ENCODE measurements at regions not wholly inside any gene's neighbourhood (a gene's known extent, or its start where the extent isn't known, plus 50 kb on each side); places are given as distances from the start of the nearest gene placed in this dataset.

GRCh38 chr7:136667584-136667983 is 200.9 kb upstream of the CHRM2 start:
- FAIRE-seq = no peak
- no peak overlapping the region for H3K27ac Mint-ChIP-seq (ENCODE audit: unreplicated experiment)

GRCh38 chr7:136665878-136666509 is 202.5 kb upstream of the CHRM2 start:
- Mint-ChIP-seq H3K9me3 (ENCODE audit: unreplicated experiment) (no peaks in the 10 kb centered on the region), H3K27ac (ENCODE audit: unreplicated experiment) (no peak overlapping the region), H3K4me1 (ENCODE audit: low read depth, unreplicated experiment) (no peaks in the 10 kb centered on the region), H3K4me3 (ENCODE audit: unreplicated experiment) (no peak overlapping the region), H3K27me3 (ENCODE audit: low read depth, unreplicated experiment) (no peaks in the 10 kb centered on the region), H3K36me3 (ENCODE audit: low read depth, unreplicated experiment) (no peaks in the 10 kb centered on the region)
- no peak overlapping the region for H3K9ac ChIP-seq (ENCODE audit: low read length)
- H3K36me3 ChIP-seq (ENCODE audit: insufficient read depth, low read length) = no peaks in the 10 kb centered on the region
- no peaks in the 10 kb centered on the region for H3K4me1 ChIP-seq (ENCODE audit: insufficient read depth, low read length)
- DNase-seq (ENCODE audit: low read depth) = no peak
- H3K9me3 ChIP-seq (ENCODE audit: insufficient read depth, low read depth, low read length) = no peaks in the 10 kb centered on the region
- TF ChIP-seq EZH2 (IDR thresholded peaks at IDR 0.05; ENCODE audit: insufficient read depth, low read length) (no peak), CTCF (IDR thresholded peaks at IDR 0.05; ENCODE audit: insufficient read depth, low read depth, low read length) (no peak)
- H3K79me2 ChIP-seq (ENCODE audit: insufficient read depth, low read length) = no peaks in the 10 kb centered on the region
- FAIRE-seq = no peak
- no peak overlapping the region for H3K27ac ChIP-seq (ENCODE audit: low read depth, low read length)
- H2AFZ ChIP-seq (ENCODE audit: low read depth, low read length) = no peak overlapping the region
- H3K27me3 ChIP-seq (ENCODE audit: insufficient read depth, low read length) = no peaks in the 10 kb centered on the region
- H3K4me2 ChIP-seq (ENCODE audit: low read length) = no peak overlapping the region
- no peak overlapping the region for H3K4me3 ChIP-seq (ENCODE audit: insufficient read depth, low read depth, low read length)
- H4K20me1 ChIP-seq (ENCODE audit: insufficient read depth, low read length) = no peaks in the 10 kb centered on the region

More at GRCh38 chr7:136667584-136667983, 200.9 kb upstream of the CHRM2 start:
- Mint-ChIP-seq H3K27me3 (ENCODE audit: low read depth, unreplicated experiment) (no peaks in the 10 kb centered on the region), H3K36me3 (ENCODE audit: low read depth, unreplicated experiment) (no peaks in the 10 kb centered on the region), H3K4me3 (ENCODE audit: unreplicated experiment) (no peak overlapping the region), H3K4me1 (ENCODE audit: low read depth, unreplicated experiment) (no peaks in the 10 kb centered on the region), H3K9me3 (ENCODE audit: unreplicated experiment) (peaks cover 3% of the 10 kb centered on the region)
- DNase-seq (ENCODE audit: low read depth) = no peak
- H3K4me3 ChIP-seq (ENCODE audit: insufficient read depth, low read depth, low read length) = no peak overlapping the region
- no peak overlapping the region for H3K27ac ChIP-seq (ENCODE audit: low read depth, low read length)
- no peak overlapping the region for H2AFZ ChIP-seq (ENCODE audit: low read depth, low read length)
- no peak overlapping the region for H3K9ac ChIP-seq (ENCODE audit: low read length)
- H3K9me3 ChIP-seq (ENCODE audit: insufficient read depth, low read depth, low read length) = no peaks in the 10 kb centered on the region
- H4K20me1 ChIP-seq (ENCODE audit: insufficient read depth, low read length) = no peaks in the 10 kb centered on the region
- no peaks in the 10 kb centered on the region for H3K27me3 ChIP-seq (ENCODE audit: insufficient read depth, low read length)
- H3K36me3 ChIP-seq (ENCODE audit: insufficient read depth, low read length) = no peaks in the 10 kb centered on the region
- H3K4me2 ChIP-seq (ENCODE audit: low read length) = no peak overlapping the region
- TF ChIP-seq EZH2 (IDR thresholded peaks at IDR 0.05; ENCODE audit: insufficient read depth, low read length) (no peak), CTCF (IDR thresholded peaks at IDR 0.05; ENCODE audit: insufficient read depth, low read depth, low read length) (no peak)
- H3K79me2 ChIP-seq (ENCODE audit: insufficient read depth, low read length) = no peaks in the 10 kb centered on the region
- H3K4me1 ChIP-seq (ENCODE audit: insufficient read depth, low read length) = no peaks in the 10 kb centered on the region

GRCh38 chr7:136664537-136664936 is 203.9 kb upstream of the CHRM2 start:
- Histone ChIP-seq H3K4me3 (ENCODE audit: insufficient read depth, low read depth, low read length) (no peak overlapping the region), H3K27me3 (ENCODE audit: insufficient read depth, low read length) (no peaks in the 10 kb centered on the region), H3K36me3 (ENCODE audit: insufficient read depth, low read length) (no peaks in the 10 kb centered on the region), H2AFZ (ENCODE audit: low read depth, low read length) (no peak overlapping the region), H3K9me3 (ENCODE audit: insufficient read depth, low read depth, low read length) (no peaks in the 10 kb centered on the region), H3K27ac (ENCODE audit: low read depth, low read length) (no peak overlapping the region), H3K4me2 (ENCODE audit: low read length) (no peak overlapping the region), H3K9ac (ENCODE audit: low read length) (no peak overlapping the region), H3K4me1 (ENCODE audit: insufficient read depth, low read length) (no peaks in the 10 kb centered on the region), H4K20me1 (ENCODE audit: insufficient read depth, low read length) (no peaks in the 10 kb centered on the region), H3K79me2 (ENCODE audit: insufficient read depth, low read length) (no peaks in the 10 kb centered on the region)
- Mint-ChIP-seq H3K27ac (ENCODE audit: unreplicated experiment) (no peak overlapping the region), H3K36me3 (ENCODE audit: low read depth, unreplicated experiment) (no peaks in the 10 kb centered on the region), H3K9me3 (ENCODE audit: unreplicated experiment) (no peaks in the 10 kb centered on the region), H3K27me3 (ENCODE audit: low read depth, unreplicated experiment) (no peaks in the 10 kb centered on the region), H3K4me3 (ENCODE audit: unreplicated experiment) (no peak overlapping the region), H3K4me1 (ENCODE audit: low read depth, unreplicated experiment) (no peaks in the 10 kb centered on the region)
- TF ChIP-seq EZH2 (IDR thresholded peaks at IDR 0.05; ENCODE audit: insufficient read depth, low read length) = no peak
- no peak for DNase-seq (ENCODE audit: low read depth)
- FAIRE-seq = no peak
